Activated naive CD8-positive, alpha-beta T cell (primary cell): ENCODE measurements at regions not wholly inside any gene's neighbourhood (a gene's known extent, or its start where the extent isn't known, plus 50 kb on each side); places are given as distances from the start of the nearest gene placed in this dataset.

Experiments used
- H3K27ac Mint-ChIP-seq: one replicate; pipeline ENCODE4 v1.8.0; 2021; ENCODE audit warnings: mixed read lengths
- H3K27me3 Mint-ChIP-seq: one replicate; pipeline ENCODE4 v1.8.0; 2021; ENCODE audit warnings: mixed read lengths
- H3K36me3 Mint-ChIP-seq: one replicate; pipeline ENCODE4 v1.8.0; 2021; ENCODE audit warnings: mixed read lengths
- H3K4me1 Mint-ChIP-seq: one replicate; pipeline ENCODE4 v1.8.0; 2021; ENCODE audit warnings: low read depth, mixed read lengths
- H3K4me3 Mint-ChIP-seq: one replicate; pipeline ENCODE4 v1.8.0; 2021; ENCODE audit warnings: mild to moderate bottlenecking, mixed read lengths
- H3K9me3 Mint-ChIP-seq: one replicate; pipeline ENCODE4 v1.8.0; 2021; ENCODE audit warnings: low read depth, mixed read lengths

DNA sequence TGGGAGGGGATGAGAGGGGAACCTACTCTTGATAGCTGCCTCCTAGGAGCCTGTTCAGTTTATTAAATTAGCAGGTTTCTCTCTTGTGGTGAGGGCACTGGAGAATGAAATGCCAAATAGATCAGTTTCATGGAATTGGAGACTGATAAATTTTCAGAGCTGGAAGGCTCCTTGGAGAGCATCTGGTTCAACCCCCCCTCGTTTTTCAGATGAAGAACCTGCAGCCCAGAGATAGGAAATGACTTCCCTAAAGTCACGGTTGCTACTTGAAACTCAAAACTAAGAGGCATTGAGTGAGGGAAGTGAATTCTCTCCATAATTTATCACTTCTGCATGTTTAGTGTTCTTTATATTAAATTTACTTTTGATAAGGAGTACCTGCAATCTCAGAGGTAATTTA lies 366.0 kb upstream of the CCL2 start:
- Mint-ChIP-seq H3K9me3 (no peaks in the 10 kb centered on the region), H3K4me3 (no peak overlapping the region), H3K4me1 (no peaks in the 10 kb centered on the region), H3K27ac (no peak overlapping the region), H3K36me3 (no peaks in the 10 kb centered on the region), H3K27me3 (peaks cover 4% of the 10 kb centered on the region)

DNA sequence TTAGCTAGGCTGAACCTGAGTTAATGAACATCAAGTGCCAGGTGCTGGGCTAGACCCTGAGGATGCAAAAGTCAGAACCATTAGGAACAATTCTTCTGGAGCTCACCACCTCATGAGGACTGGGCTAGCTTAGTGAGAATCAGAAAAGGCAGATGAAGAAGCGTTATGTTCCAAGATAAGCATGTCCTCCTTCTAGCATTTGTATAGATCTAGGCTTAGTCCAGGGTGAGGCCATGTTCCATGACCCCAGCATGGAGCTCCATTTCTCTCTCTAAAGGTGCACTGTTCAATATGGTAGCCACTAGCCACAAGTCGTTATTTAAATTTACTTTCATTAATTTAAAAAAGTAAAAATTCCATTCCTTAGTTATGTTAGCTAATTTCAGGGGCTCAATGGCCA lies 365.3 kb upstream of the CCL2 start:
- no peaks in the 10 kb centered on the region for H3K9me3 Mint-ChIP-seq
- no peaks in the 10 kb centered on the region for H3K36me3 Mint-ChIP-seq
- H3K4me1 Mint-ChIP-seq = no peaks in the 10 kb centered on the region
- peaks cover 4% of the 10 kb centered on the region for H3K27me3 Mint-ChIP-seq
- no peak overlapping the region for H3K27ac Mint-ChIP-seq
- H3K4me3 Mint-ChIP-seq = no peak overlapping the region

DNA sequence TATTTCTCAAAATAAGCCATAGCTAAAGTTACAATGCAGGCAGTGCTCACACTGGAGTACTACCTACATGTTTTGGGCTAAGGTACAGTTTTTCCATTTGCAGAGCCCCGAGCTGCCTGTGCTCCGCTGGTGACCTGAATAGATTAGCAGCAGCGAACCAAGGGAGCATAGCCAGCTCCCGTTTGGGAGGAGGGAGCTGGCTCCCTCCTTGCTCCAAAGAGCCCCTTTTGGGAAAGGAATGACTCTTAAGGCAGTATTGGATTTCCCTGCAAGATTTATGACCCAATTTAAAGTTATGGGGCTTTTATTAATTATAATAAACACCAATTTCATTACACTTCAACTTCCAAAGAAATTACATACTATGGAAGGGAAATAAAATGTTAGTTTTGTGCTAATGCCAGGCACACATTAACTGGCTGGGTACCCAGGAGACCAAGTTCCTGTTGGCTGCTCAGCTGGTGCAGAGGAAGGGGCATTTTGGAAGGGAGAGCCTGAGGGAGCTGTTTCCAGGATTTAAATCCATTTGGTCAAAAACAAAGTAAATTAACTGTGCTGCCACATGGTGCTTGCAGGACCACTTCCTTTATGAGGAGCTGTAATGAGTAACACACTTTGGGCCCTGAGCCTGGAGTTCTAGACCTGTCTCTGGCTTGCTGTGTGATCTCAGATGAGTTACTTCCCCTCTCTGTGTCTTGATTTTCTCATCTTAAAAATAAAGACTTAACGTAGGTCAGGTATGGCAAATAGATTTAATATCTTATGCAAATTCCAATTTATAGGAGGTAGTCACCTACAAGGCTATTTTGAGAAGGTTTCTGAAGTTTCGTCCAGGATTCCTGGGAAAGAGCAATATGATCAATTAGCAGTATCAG lies 362.1 kb upstream of the CCL2 start:
- H3K4me1 Mint-ChIP-seq = no peaks in the 10 kb centered on the region
- no peaks in the 10 kb centered on the region for H3K9me3 Mint-ChIP-seq
- no peak overlapping the region for H3K4me3 Mint-ChIP-seq
- H3K27me3 Mint-ChIP-seq = peaks cover 9% of the 10 kb centered on the region
- H3K27ac Mint-ChIP-seq = no peak overlapping the region
- H3K36me3 Mint-ChIP-seq = no peaks in the 10 kb centered on the region

DNA sequence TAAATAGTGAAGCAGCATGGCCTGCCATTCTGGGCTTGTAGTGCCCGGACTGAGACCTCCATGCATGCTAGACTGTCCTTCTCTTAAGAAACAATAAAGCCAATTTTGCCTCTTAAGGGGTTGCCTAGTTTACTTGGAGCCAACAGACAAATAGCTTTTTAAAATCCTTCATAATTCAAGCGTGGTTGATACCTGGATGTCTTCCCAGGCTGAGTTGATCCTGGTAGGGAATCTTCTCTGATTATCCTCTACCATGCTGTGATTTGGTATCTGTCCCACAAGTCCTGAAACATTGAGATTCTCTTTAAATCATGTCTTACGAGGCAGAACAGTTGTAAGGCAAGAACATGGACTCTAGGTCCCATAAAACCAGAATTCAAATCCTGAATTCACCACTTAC lies 359.6 kb upstream of the CCL2 start:
- Mint-ChIP-seq H3K4me1 (no peaks in the 10 kb centered on the region), H3K27ac (no peak overlapping the region), H3K36me3 (no peaks in the 10 kb centered on the region), H3K4me3 (no peak overlapping the region), H3K27me3 (peaks cover 12% of the 10 kb centered on the region), H3K9me3 (no peaks in the 10 kb centered on the region)

DNA sequence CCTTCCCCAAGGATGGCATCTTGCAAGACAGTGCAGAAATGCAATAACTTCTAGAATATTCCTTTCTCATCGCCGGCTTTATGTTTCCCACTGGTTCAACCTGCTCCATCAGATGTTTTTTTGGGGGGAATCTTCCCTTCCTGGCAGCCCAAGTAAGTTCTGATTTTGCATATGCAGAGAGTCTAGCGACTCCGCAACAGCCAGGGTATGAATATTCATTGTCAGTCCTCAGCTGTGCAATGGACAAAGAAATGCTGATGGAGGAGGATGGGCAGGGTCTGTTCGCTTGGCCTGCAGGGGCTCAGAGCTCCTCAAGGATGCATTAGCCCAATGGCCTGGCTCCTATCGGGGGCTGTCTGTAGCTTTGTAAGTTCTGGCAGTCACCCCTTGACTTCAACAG lies 358.8 kb upstream of the CCL2 start:
- H3K27ac Mint-ChIP-seq = no peak overlapping the region
- H3K9me3 Mint-ChIP-seq = no peaks in the 10 kb centered on the region
- H3K36me3 Mint-ChIP-seq = no peaks in the 10 kb centered on the region
- H3K4me3 Mint-ChIP-seq = no peak overlapping the region
- H3K27me3 Mint-ChIP-seq = peaks cover 12% of the 10 kb centered on the region
- no peaks in the 10 kb centered on the region for H3K4me1 Mint-ChIP-seq

DNA sequence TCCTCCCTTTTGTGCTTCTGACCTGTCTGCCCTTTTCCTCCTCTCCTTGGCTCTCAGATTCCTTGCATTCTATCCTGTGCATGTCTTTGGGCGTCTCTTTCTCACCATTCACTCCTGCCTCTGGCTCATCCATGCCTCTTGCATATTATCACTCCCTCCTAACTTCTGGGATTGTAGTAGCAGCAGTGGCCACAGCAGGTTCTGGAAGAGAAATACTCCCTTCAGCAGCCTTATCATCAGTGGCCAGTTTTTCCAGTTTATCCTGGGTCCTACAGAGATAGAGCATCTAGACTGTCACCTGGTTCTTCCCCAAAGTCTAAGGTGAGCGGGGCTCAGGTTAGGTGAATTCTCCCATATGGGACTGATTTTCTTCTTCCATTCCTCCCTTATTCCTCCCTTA lies 354.0 kb upstream of the CCL2 start:
- no peaks in the 10 kb centered on the region for H3K36me3 Mint-ChIP-seq
- H3K4me1 Mint-ChIP-seq = no peaks in the 10 kb centered on the region
- peaks cover 10% of the 10 kb centered on the region for H3K27me3 Mint-ChIP-seq
- H3K9me3 Mint-ChIP-seq = no peaks in the 10 kb centered on the region
- H3K4me3 Mint-ChIP-seq = no peak overlapping the region
- H3K27ac Mint-ChIP-seq = no peak overlapping the region

DNA sequence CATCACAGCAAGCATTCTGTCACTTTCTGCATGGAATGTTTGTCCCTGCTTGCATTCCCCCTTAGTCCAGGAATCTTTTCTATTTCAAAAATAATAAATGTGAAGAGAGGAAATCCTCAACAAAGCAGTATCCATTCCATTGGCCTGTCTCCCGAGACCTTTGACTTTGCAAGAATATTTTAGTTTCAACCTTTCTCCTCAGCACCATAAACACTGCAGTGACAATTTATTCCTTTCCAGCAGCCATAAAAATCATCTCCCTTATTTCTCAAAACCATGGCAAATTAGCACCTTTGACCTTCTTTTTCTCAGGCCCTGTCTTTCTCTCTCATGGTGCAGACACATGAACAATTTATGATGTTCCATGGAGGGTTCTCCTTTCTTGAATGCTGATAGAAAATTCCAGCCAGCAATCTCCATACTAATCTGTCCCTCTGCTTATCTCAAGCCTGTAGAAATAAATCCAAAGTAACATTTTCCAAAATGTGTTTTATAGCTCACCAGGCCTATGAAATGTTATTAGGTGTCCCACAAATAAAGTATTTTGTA lies 352.1 kb upstream of the CCL2 start:
- Mint-ChIP-seq H3K27me3 (peaks cover 7% of the 10 kb centered on the region), H3K9me3 (no peaks in the 10 kb centered on the region), H3K4me3 (no peak overlapping the region), H3K36me3 (no peaks in the 10 kb centered on the region), H3K27ac (no peak overlapping the region), H3K4me1 (no peaks in the 10 kb centered on the region)

DNA sequence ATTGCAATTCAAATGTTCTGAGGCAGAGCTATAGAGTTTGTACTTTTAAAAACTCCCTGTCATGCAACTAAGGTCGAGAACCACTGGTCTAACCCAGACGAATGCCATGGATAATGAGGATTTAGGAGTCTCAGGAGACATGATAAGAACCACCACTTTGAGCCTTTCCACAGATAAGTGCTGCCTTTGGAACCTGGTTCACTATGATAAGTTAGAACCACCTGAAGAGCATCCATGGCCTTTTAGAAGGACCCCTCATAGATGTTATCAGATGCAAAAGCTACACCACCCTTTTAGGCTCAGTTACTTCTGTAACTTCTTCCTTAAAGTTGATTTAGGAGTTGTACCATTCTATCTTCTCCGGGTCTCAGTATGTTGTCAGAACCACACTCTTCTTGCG lies 350.6 kb upstream of the CCL2 start:
- H3K36me3 Mint-ChIP-seq = no peaks in the 10 kb centered on the region
- no peaks in the 10 kb centered on the region for H3K9me3 Mint-ChIP-seq
- no peak overlapping the region for H3K27ac Mint-ChIP-seq
- H3K27me3 Mint-ChIP-seq = peaks cover 3% of the 10 kb centered on the region
- no peaks in the 10 kb centered on the region for H3K4me1 Mint-ChIP-seq
- H3K4me3 Mint-ChIP-seq = no peak overlapping the region

DNA sequence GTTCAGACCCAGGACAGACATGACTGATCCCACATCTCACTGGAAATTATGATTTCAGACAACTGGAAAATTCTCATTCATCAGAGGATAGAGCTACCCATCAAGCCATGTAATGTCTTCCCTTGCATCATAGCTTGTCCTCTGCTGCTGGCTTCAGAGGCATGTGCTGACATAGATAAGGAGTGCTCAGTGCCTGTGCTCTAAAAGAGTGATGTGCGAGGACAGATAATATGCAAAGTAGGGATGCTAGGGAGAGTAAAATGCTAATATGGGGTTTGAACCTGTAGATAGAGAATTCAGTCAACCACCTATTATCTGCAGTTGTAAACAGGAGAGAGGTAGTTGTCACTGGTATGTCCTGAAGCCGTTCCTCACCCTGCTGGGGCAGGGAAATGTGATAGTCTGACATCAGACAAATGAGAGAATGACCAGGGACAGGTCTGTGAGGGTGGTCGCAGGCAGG lies 349.7 kb upstream of the CCL2 start:
- no peaks in the 10 kb centered on the region for H3K9me3 Mint-ChIP-seq
- peaks cover 4% of the 10 kb centered on the region for H3K27me3 Mint-ChIP-seq
- no peak overlapping the region for H3K4me3 Mint-ChIP-seq
- no peaks in the 10 kb centered on the region for H3K4me1 Mint-ChIP-seq
- no peak overlapping the region for H3K27ac Mint-ChIP-seq
- no peaks in the 10 kb centered on the region for H3K36me3 Mint-ChIP-seq

DNA sequence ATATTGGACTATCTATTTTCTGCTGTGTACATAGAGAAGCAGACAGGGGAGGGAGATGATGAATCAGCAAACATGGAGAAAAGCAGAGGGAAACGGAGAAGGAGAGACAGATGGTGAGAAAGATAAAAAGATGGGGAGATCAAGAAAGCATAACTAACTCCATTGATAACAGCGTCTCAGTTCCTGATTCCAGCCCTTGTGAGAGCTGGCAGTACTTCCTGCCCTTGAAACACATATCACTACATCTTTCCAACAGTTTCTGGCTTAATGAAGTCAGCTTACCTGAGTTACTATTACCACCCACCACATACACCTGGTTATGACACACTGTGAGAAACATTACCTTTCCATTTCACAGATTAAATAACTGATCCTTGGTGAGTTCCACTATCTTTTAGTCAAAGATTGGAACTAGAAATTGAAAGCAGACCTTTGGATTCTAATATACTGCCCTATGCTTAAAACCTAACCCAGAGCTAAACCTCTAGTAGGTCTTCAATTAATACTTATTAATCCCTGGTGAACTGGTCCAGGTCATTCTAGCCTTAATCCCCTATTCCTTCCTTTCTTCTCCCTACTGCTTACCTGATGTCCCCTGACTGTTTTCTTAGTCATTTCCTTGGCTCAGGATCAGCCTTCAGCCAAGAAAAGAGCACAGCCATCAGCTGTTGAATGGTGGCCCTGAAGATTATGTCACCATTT lies 346.6 kb upstream of the CCL2 start:
- no peaks in the 10 kb centered on the region for H3K4me1 Mint-ChIP-seq
- no peak overlapping the region for H3K4me3 Mint-ChIP-seq
- H3K27ac Mint-ChIP-seq = no peak overlapping the region
- no peaks in the 10 kb centered on the region for H3K36me3 Mint-ChIP-seq
- peaks cover 5% of the 10 kb centered on the region for H3K27me3 Mint-ChIP-seq
- H3K9me3 Mint-ChIP-seq = no peaks in the 10 kb centered on the region

DNA sequence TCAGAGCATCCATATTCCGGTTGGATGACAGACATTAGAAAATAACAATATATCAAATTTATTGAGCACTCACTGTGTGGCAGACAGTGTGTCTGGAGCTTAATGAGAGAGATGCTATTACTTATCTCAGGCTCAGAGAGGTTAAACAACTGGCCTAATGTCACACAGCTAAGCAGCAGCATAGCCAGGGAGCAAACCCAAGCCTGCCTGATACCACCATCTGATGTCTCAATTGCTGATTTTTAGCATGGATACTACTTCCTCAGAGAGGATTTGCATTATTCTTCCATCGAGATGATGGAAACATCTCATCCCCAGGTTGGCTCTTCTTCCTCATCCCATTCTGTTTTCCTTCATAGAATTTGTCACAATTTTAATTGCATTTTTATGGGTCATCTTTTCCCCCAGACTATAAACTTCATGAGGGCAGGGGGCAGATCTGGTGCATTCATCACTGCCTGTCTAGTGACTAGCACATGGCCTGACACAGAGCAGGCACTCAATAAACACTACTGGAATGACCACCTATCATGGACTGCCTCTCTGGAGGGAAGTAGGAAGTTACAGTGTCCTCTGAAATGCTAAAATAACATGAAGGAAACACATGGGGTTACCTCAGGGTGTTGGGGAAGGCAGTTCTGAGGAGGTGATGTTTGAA lies 344.8 kb upstream of the CCL2 start:
- peaks cover 4% of the 10 kb centered on the region for H3K27me3 Mint-ChIP-seq
- H3K27ac Mint-ChIP-seq = no peak overlapping the region
- H3K36me3 Mint-ChIP-seq = no peaks in the 10 kb centered on the region
- H3K4me3 Mint-ChIP-seq = no peak overlapping the region
- no peaks in the 10 kb centered on the region for H3K9me3 Mint-ChIP-seq
- no peaks in the 10 kb centered on the region for H3K4me1 Mint-ChIP-seq

DNA sequence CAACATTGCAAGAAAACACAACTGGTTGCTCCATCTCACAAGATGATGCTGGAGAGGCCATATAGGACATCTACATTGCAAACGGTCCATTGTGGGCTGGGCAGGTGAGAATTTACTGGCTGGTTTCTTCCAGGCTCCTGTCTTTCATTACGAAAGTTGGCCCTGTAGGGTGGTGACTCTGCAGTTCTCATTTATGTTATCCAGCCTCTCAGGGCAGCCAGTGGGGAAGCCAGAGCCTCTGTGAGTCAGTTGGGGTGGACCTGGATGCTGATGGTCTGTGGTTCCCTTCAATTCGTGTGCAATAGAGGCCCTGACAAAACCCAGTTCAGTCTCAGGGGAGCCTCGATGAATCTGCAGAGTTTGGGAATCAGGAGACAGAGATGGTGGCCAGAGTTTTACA lies 341.0 kb upstream of the CCL2 start:
- Mint-ChIP-seq H3K9me3 (no peaks in the 10 kb centered on the region), H3K4me1 (no peaks in the 10 kb centered on the region), H3K27me3 (peaks cover 5% of the 10 kb centered on the region), H3K36me3 (no peaks in the 10 kb centered on the region), H3K4me3 (no peak overlapping the region), H3K27ac (no peak overlapping the region)

DNA sequence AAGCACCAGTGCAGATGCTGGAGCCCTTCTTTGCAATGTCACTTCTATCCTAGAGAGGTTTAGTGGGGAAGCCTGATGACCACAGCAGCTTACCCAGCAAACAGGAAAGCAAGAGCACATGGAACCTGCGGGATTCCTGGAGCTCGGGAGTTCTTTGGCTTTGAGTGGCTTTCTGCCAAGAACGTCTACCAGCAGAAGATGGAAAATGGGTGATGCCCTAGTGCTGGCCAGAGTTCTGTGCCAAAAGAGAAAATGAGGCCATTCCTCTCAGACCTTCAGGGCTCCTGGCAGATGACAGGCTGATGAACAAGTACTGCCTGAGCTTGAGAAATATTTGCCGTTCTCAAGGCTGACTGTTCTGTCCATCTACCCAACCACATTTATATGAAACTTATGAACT lies 332.1 kb upstream of the CCL2 start:
- H3K4me1 Mint-ChIP-seq = no peaks in the 10 kb centered on the region
- H3K27me3 Mint-ChIP-seq = peaks cover 2% of the 10 kb centered on the region
- no peak overlapping the region for H3K27ac Mint-ChIP-seq
- no peaks in the 10 kb centered on the region for H3K9me3 Mint-ChIP-seq
- no peaks in the 10 kb centered on the region for H3K36me3 Mint-ChIP-seq
- no peak overlapping the region for H3K4me3 Mint-ChIP-seq

DNA sequence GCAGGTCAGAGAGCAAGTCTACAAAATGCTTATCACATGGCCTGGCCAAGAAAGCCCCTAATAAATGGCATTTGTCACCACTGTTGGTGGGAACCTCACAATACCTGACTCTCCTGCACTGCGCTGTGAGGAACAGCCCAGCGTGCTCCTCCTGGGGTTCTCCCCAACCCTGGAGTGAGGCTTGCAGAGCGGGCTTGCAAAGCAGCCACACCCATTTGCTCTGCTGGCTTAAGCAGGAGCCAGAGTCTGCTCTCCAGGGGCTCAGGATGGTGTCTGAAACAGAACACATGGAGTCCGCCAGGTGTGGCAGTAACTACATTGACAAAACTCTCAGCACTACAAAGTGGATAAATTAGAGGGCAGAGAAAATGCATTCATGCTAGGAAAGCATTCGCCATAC lies 331.0 kb upstream of the CCL2 start:
- peaks cover 2% of the 10 kb centered on the region for H3K27me3 Mint-ChIP-seq
- H3K4me3 Mint-ChIP-seq = no peak overlapping the region
- H3K4me1 Mint-ChIP-seq = no peaks in the 10 kb centered on the region
- no peaks in the 10 kb centered on the region for H3K9me3 Mint-ChIP-seq
- no peaks in the 10 kb centered on the region for H3K36me3 Mint-ChIP-seq
- H3K27ac Mint-ChIP-seq = no peak overlapping the region

DNA sequence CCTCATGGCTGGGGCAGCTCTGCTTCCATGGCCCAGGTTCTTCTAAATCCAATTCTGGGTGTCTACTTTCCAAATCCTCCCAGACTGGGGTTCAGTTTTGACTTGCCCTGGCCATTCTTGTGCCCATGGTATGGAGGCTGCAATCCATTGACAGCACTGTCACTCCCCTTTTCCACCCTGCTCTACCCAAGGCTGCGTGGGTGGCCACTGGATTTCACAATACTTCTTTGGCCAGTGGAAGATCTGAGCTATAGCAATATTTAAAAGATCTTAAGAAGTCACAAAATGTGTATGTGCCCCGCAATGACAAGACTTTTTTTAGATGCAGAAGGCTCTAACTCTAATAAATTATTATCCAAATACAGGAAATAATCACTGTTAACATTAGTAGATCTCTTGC lies 329.4 kb upstream of the CCL2 start:
- peaks cover 5% of the 10 kb centered on the region for H3K27me3 Mint-ChIP-seq
- H3K9me3 Mint-ChIP-seq = no peaks in the 10 kb centered on the region
- no peak overlapping the region for H3K27ac Mint-ChIP-seq
- no peaks in the 10 kb centered on the region for H3K36me3 Mint-ChIP-seq
- no peak overlapping the region for H3K4me3 Mint-ChIP-seq
- no peaks in the 10 kb centered on the region for H3K4me1 Mint-ChIP-seq
